Endodermal cell (in vitro differentiated cells): ENCODE measurements at regions not wholly inside any gene's neighbourhood (a gene's known extent, or its start where the extent isn't known, plus 50 kb on each side); places are given as distances from the start of the nearest gene placed in this dataset.
"Not testable (repeated sequence)": the region's sequence is repeated elsewhere in the genome, so short reads cannot be mapped to it uniquely, and the experiment has no call there.

Source experiments
- DNase-seq: peaks from one replicate; pipeline ENCODE4 v3.0.0-alpha.2; 2017
- H3K27ac ChIP-seq: 2 replicates; pipeline ENCODE4 v1.5.1; 2013; ENCODE audit warnings: mild to moderate bottlenecking, low read depth, low read length, moderate library complexity
- H3K27me3 ChIP-seq: 2 replicates; pipeline ENCODE4 v1.6.1; 2013; ENCODE audit warnings: mild to moderate bottlenecking, low read length, moderate library complexity; ENCODE audit not compliant: insufficient read depth, control insufficient read depth, poor library complexity, severe bottlenecking
- H3K36me3 ChIP-seq: 2 replicates; pipeline ENCODE4 v1.7.0; 2013; ENCODE audit warnings: mild to moderate bottlenecking, low read length, moderate library complexity; ENCODE audit not compliant: control insufficient read depth, insufficient read depth
- H3K4me1 ChIP-seq: one replicate; pipeline ENCODE4 v1.7.0; 2013; ENCODE audit warnings: low read length; ENCODE audit not compliant: control insufficient read depth, insufficient read depth
- H3K4me3 ChIP-seq: 2 replicates; pipeline ENCODE4 v1.5.1; 2013; ENCODE audit warnings: mild to moderate bottlenecking, low read length, moderate library complexity
- H3K9ac ChIP-seq: 2 replicates; pipeline ENCODE4 v1.6.1; 2013; ENCODE audit warnings: mild to moderate bottlenecking, low read length, moderate library complexity; ENCODE audit not compliant: poor library complexity, severe bottlenecking; ENCODE audit errors: extremely low read depth
- H3K9me3 ChIP-seq: 2 replicates; pipeline ENCODE4 v1.6.1; 2013; ENCODE audit warnings: mild to moderate bottlenecking, low read length, moderate library complexity; ENCODE audit not compliant: control insufficient read depth
- H3K27ac Mint-ChIP-seq: 2 replicates; pipeline ENCODE4 v1.8.0; 2020; ENCODE audit warnings: mixed read lengths
- H3K27me3 Mint-ChIP-seq: 2 replicates; pipeline ENCODE4 v1.8.0; 2021; ENCODE audit warnings: mild to moderate bottlenecking, mixed read lengths; ENCODE audit not compliant: insufficient read depth
- H3K36me3 Mint-ChIP-seq: 2 replicates; pipeline ENCODE4 v1.8.0; 2020; ENCODE audit warnings: low read depth, mixed read lengths
- H3K4me1 Mint-ChIP-seq: 2 replicates; pipeline ENCODE4 v1.8.0; 2020; ENCODE audit warnings: mixed read lengths
- H3K4me3 Mint-ChIP-seq: 2 replicates; pipeline ENCODE4 v1.8.0; 2020; ENCODE audit warnings: mild to moderate bottlenecking, moderate library complexity, mixed read lengths
- H3K9me3 Mint-ChIP-seq: 2 replicates; pipeline ENCODE4 v1.8.0; 2020; ENCODE audit warnings: mild to moderate bottlenecking, mixed read lengths
- WGBS, 2 experiments: methylation state at CpG; one replicate each; pipeline versions ENCODE4 v1.1.5 to v1.1.7; 2013; ENCODE audit warnings: missing lambda C conversion rate in 2 of 2, mixed read lengths in 1 of 2; ENCODE audit not compliant: insufficient coverage in 1 of 2, insufficient read length in 1 of 2; 5-methylcytosine and 5-hydroxymethylcytosine counted together
- TF ChIP-seq, protein P1 (sequence below): fragments of 200-600 bp; sonication (generic); conservative IDR thresholded peaks from 2 replicates; pipeline ENCODE4 v1.5.0; 2021; ENCODE audit warnings: antibody characterized with exemption, mild to moderate bottlenecking

DNA sequence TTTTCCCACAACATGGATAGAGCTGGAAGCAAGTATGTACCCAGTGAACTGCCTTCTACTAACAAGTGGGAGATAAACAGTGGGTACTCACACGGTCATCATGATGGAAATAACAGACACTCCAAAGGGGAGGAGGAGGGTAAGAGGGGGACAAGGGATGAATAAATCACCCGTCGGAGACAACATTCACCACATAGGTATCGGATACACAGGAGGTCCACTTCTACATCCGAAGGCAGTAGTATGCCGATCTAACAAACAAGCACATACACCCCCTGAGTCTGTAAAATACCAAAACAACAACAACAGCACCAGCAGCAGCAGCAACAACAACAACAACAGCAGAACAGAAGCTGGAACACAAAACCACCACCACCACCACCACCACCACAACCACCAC lies 1943.2 kb upstream of the DEFB115 start:
- peaks cover 3% of the 10 kb centered on the region for H3K36me3 Mint-ChIP-seq
- Histone ChIP-seq H3K27ac (no peak overlapping the region), H3K9me3 (peaks cover 39% of the 10 kb centered on the region), H3K4me1 (no peaks in the 10 kb centered on the region), H3K36me3 (no peaks in the 10 kb centered on the region), H3K27me3 (no peaks in the 10 kb centered on the region), H3K4me3 (no peak overlapping the region), H3K9ac (no peak overlapping the region)
- DNase-seq: no peak
- no peaks in the 10 kb centered on the region for H3K4me1 Mint-ChIP-seq
- no peak overlapping the region for H3K4me3 Mint-ChIP-seq
- H3K9me3 Mint-ChIP-seq: peaks cover 84% of the 10 kb centered on the region
- 82 to 85% methylated on average over 3 to 6 of the region's 6 CpGs for WGBS, 2 experiments
- H3K27ac Mint-ChIP-seq: no peak overlapping the region
- no peaks in the 10 kb centered on the region for H3K27me3 Mint-ChIP-seq
- TF ChIP-seq, protein P1, sequence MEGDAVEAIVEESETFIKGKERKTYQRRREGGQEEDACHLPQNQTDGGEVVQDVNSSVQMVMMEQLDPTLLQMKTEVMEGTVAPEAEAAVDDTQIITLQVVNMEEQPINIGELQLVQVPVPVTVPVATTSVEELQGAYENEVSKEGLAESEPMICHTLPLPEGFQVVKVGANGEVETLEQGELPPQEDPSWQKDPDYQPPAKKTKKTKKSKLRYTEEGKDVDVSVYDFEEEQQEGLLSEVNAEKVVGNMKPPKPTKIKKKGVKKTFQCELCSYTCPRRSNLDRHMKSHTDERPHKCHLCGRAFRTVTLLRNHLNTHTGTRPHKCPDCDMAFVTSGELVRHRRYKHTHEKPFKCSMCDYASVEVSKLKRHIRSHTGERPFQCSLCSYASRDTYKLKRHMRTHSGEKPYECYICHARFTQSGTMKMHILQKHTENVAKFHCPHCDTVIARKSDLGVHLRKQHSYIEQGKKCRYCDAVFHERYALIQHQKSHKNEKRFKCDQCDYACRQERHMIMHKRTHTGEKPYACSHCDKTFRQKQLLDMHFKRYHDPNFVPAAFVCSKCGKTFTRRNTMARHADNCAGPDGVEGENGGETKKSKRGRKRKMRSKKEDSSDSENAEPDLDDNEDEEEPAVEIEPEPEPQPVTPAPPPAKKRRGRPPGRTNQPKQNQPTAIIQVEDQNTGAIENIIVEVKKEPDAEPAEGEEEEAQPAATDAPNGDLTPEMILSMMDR: no peak

DNA sequence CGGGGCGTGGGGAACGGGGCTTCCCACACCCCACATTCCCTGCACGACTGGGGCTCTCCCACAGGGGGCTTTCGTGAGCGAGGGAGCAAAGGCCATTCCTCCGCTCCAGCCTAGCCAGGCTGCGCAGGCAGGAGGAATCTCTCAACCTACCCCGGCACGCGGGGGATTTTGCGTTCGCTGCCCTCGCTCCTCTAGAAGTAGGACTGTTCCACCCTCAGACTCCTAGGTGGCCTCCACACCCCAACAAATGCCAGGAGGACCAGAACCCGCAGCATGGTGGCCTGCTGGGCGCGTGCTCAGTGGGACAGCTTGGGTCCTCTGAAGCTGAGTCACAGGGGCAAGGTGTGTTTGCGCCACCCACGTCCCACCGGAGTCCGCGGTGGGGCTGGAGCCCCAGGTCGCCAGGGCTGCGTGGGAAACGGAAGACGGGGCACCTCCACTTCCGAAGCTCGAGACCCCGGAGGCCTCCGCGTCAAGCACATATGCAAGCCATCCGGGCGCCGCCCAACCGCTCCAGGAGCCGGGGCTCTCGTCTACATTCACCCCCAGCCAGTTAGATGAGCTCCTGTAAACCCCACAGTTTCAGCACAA lies 1938.5 kb upstream of the DEFB115 start:
- no peaks in the 10 kb centered on the region for H3K27me3 Mint-ChIP-seq
- H3K36me3 Mint-ChIP-seq: no peaks in the 10 kb centered on the region
- no peaks in the 10 kb centered on the region for H3K27me3 ChIP-seq

DNA sequence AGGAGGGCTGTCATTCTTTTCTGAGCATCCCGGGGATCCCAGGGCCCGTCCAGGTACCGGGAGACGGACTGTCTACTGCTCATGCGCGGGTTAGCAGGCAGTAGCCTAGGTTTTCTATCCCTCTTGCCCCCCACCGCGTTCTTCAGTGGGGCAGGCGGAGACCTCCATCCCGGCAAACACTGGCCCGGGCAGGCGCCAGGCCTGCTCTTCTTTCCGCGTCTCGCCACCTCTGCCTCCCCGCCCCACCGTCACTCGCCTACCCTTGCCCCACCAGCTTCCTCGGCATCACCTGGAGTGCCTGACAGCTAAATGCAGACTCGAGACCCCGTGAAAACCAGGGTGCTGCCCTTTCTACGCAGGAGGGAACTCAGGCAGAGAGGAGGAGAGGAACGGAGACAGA lies 1937.7 kb upstream of the DEFB115 start:
- TF ChIP-seq, protein P1: no peak
- Histone ChIP-seq H3K36me3 (no peaks in the 10 kb centered on the region), H3K9ac (no peak overlapping the region), H3K4me3 (no peak overlapping the region), H3K27ac (no peak overlapping the region), H3K27me3 (no peaks in the 10 kb centered on the region), H3K9me3 (peaks cover 52% of the 10 kb centered on the region), H3K4me1 (no peaks in the 10 kb centered on the region)
- Mint-ChIP-seq H3K4me1 (no peaks in the 10 kb centered on the region), H3K27ac (no peak overlapping the region), H3K9me3 (peaks cover 77% of the 10 kb centered on the region), H3K4me3 (no peak overlapping the region), H3K27me3 (no peaks in the 10 kb centered on the region), H3K36me3 (no peaks in the 10 kb centered on the region)
- WGBS, 2 experiments: 79 to 85% methylated on average over 16 to 23 of the region's 23 CpGs
- no peak for DNase-seq

More for the DNA sequence above, 1938.5 kb upstream of the DEFB115 start:
- TF ChIP-seq, protein P1: no peak
- Mint-ChIP-seq H3K27ac (no peak overlapping the region), H3K4me3 (no peak overlapping the region), H3K9me3 (peaks cover 77% of the 10 kb centered on the region), H3K4me1 (no peaks in the 10 kb centered on the region)
- Histone ChIP-seq H3K4me1 (no peaks in the 10 kb centered on the region), H3K9ac (no peak overlapping the region), H3K4me3 (no peak overlapping the region), H3K36me3 (no peaks in the 10 kb centered on the region), H3K27ac (no peak overlapping the region), H3K9me3 (peaks cover 59% of the 10 kb centered on the region)
- no peak for DNase-seq
- WGBS, 2 experiments: 83 to 87% methylated on average over 27 to 37 of the region's 37 CpGs

DNA sequence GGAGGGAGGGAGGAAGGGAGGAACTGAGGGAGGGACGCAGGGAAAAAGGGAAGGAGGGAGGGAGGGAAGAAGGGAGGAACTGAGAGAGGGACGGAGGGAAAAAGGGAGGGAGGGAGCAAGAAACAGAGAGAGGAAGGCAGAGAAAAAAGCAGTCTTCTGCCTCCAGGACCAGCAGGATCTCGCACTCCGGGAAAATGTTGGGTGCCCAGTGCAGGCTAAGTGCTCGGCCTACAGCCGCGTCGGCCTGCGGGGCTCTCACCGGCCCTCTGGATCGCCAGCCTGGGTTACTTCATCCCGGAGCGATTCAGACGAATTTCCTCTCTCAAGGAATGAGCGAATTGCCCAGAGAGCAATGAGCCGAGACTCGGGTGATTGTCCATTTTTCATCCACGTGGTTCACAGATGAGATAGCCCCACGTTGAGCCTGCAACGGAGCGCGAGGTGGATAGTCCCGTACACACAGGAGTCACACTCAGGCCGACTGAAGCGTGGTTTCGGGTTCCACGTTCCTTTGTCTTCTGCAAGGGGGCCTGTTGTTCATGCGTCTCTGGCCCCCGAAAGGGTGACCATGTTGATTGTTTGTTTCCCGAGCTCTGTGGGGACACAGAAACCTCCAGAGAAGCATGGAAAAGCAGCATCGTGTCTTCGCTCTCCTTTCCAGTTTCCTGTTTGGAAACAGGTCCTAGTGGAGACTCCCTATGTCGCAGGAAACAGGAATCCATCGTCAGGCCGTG lies 1937.1 kb upstream of the DEFB115 start:
- H3K27me3 ChIP-seq, H3K4me3 Mint-ChIP-seq, H3K4me3 ChIP-seq, H3K27ac Mint-ChIP-seq, DNase-seq, H3K27ac ChIP-seq, H3K4me1 ChIP-seq, H3K36me3 ChIP-seq, H3K27me3 Mint-ChIP-seq, H3K9ac ChIP-seq, H3K4me1 Mint-ChIP-seq, H3K36me3 Mint-ChIP-seq: not testable (repeated sequence)
- peaks cover 52% of the 10 kb centered on the region for H3K9me3 ChIP-seq
- 77 to 79% methylated on average over 35 of the region's 35 CpGs for WGBS, 2 experiments
- H3K9me3 Mint-ChIP-seq: peaks cover 83% of the 10 kb centered on the region
